ENCODE measurements at regions not wholly inside any gene's neighbourhood (a gene's known extent, or its start where the extent isn't known, plus 50 kb on each side); places are given as distances from the start of the nearest gene placed in this dataset.
A peak's percentile ranks its signal among the peaks of the same experiment; 100 is the strongest.

GRCh38 chr15:95884276-95884675 lies 446.2 kb upstream of the NR2F2 start:
- H2BK12ac ChIP-seq (ENCODE audit: low read depth, low read length), result no peak overlapping the region
- H2AK5ac ChIP-seq (ENCODE audit: low read depth, low read length), result no peak overlapping the region
- no peaks in the 10 kb centered on the region; a peak in 1 of 7 replicates for H3K4me1 ChIP-seq (replicated peaks in 1 of 4; ENCODE audit: control insufficient read depth in 3 of 4, insufficient read depth in 4 of 4, low read length in 3 of 4)
- H2BK5ac ChIP-seq (ENCODE audit: low read depth, low read length), result no peak overlapping the region
- H4K91ac ChIP-seq (replicated peaks; ENCODE audit: insufficient read length, low read length), result no peak overlapping the region
- H4K5ac ChIP-seq (ENCODE audit: insufficient read length, low read depth, low read length), result no peak overlapping the region
- peak overlapping the region in 1 of 2 experiments; percentile 8; a peak in 1 of 4 replicates for H3K4me2 ChIP-seq (ENCODE audit: insufficient read depth in 1 of 2, low read depth in 2 of 2, low read length in 2 of 2)
- peak overlapping the region; percentile 95 for H2AFZ ChIP-seq (ENCODE audit: low read length)
- no peak overlapping the region for H3K4me3 ChIP-seq (ENCODE audit: extremely low read depth in 1 of 4, insufficient read depth in 2 of 4, low read depth in 3 of 4, low read length in 4 of 4)
- no peak overlapping the region for H3K18ac ChIP-seq (ENCODE audit: extremely low read depth, low read length)
- no peak overlapping the region for H3K14ac ChIP-seq (ENCODE audit: insufficient read length)
- H2BK15ac ChIP-seq (ENCODE audit: low read length), result no peak overlapping the region
- H4K8ac ChIP-seq (ENCODE audit: extremely low read depth, insufficient read depth, low read length), result no peak overlapping the region
- DNase-seq (ENCODE audit: low read depth in 1 of 2, low spot score in 2 of 2) (no peak), FAIRE-seq (peak; percentile 39)
- H3K23me2 ChIP-seq (ENCODE audit: low read depth, low read length), result no peaks in the 10 kb centered on the region
- H3K79me2 ChIP-seq (ENCODE audit: control insufficient read depth in 1 of 2, insufficient read depth in 2 of 2, low read length in 2 of 2), result no peaks in the 10 kb centered on the region
- no peak overlapping the region for H3K23ac ChIP-seq (ENCODE audit: insufficient read length)
- no peaks in the 10 kb centered on the region for H3K36me3 ChIP-seq (ENCODE audit: control insufficient read depth in 2 of 4, insufficient read depth in 4 of 4, low read length in 3 of 4)
- ChIA-PET CTCF (ENCODE audit: partially characterized antibody) (no interaction called here), POLR2A (ENCODE audit: partially characterized antibody) (no interaction called here)
- 64% methylated on average over 5 of the region's 5 CpGs; no CpG with 5 or more reads in 1 of the 2 experiments for WGBS, 2 experiments (ENCODE audit: extremely low coverage in 1 of 2, insufficient coverage in 1 of 2, insufficient read length in 1 of 2, insufficient replicate concordance in 2 of 2, low coverage in 1 of 2, low lambda C conversion rate in 2 of 2, missing lambda C conversion rate in 1 of 2)
- H4K20me1 ChIP-seq (replicated peaks in 1 of 2; ENCODE audit: control insufficient read depth in 1 of 2, insufficient read depth in 2 of 2, low read length in 2 of 2), result no peaks in the 10 kb centered on the region
- no peak overlapping the region for H3K56ac ChIP-seq (replicated peaks; ENCODE audit: insufficient read length, low read depth, low read length)
- no peak overlapping the region for H2BK120ac ChIP-seq (replicated peaks; ENCODE audit: low read depth, low read length)
- H2BK20ac ChIP-seq (ENCODE audit: low read length), result no peak overlapping the region
- H3K27me3 ChIP-seq (replicated peaks in 1 of 4; ENCODE audit: control insufficient read depth in 3 of 4, extremely low read depth in 1 of 4, insufficient read depth in 3 of 4, low read length in 3 of 4), result no peaks in the 10 kb centered on the region
- H3K4ac ChIP-seq (replicated peaks; ENCODE audit: insufficient read length, low read depth, low read length), result no peak overlapping the region
- no peaks in the 10 kb centered on the region for H3K9me3 ChIP-seq (ENCODE audit: insufficient read depth in 2 of 2, low read depth in 1 of 2, low read length in 1 of 2)
- H3K27ac ChIP-seq (ENCODE audit: low read depth, low read length), result no peak overlapping the region
- peak; percentile 26; the same call in 1 of the 2 replicates for TF ChIP-seq SRF (IDR thresholded peaks at IDR 0.05; ENCODE audit: low read depth, low read length)
- no peak for TF ChIP-seq KDM4A (IDR thresholded peaks at IDR 0.05; ENCODE audit: low read depth, low read length, severe bottlenecking)
- TF ChIP-seq HDAC2 (IDR thresholded peaks at IDR 0.05; ENCODE audit: borderline replicate concordance in 1 of 2, low read depth in 2 of 2, low read length in 2 of 2), result no peak
- no peak for TF ChIP-seq JUND (IDR thresholded peaks at IDR 0.05; ENCODE audit: low read length)
- peak in 1 of 2 experiments; percentile 8; a peak in 1 of 4 replicates for TF ChIP-seq RAD21 (IDR thresholded peaks at IDR 0.05 in 1 of 2, conservative IDR thresholded peaks at IDR 0.05 in 1 of 2; ENCODE audit: low read depth in 2 of 2, low read length in 2 of 2)
- no peak for TF ChIP-seq RXRA (IDR thresholded peaks at IDR 0.05; ENCODE audit: insufficient read depth, low read depth, low read length)
- TF ChIP-seq BACH1 (IDR thresholded peaks at IDR 0.05; ENCODE audit: low read length), result no peak
- TF ChIP-seq TEAD4 (IDR thresholded peaks at IDR 0.05; ENCODE audit: low read depth, low read length), result peak; percentile 86
- peak; percentile 52; the same call in 1 of the 2 replicates for TF ChIP-seq EGR1 (IDR thresholded peaks at IDR 0.05; ENCODE audit: borderline replicate concordance, low read depth, low read length)
- peak; percentile 88 for TF ChIP-seq FOSL1 (IDR thresholded peaks at IDR 0.05; ENCODE audit: insufficient read depth, low read depth, low read length)
- H3K79me1 ChIP-seq (ENCODE audit: low read depth, low read length), result no peaks in the 10 kb centered on the region
- H3K9ac ChIP-seq (replicated peaks in 1 of 4; ENCODE audit: extremely low read depth in 1 of 4, low read depth in 3 of 4, low read length in 3 of 4), result no peak overlapping the region

All from H1 (cell line).